ENCODE measurements at regions not wholly inside any gene's neighbourhood (a gene's known extent, or its start where the extent isn't known, plus 50 kb on each side); places are given as distances from the start of the nearest gene placed in this dataset.

- H3K27ac ChIP-seq (ENCODE audit: low read depth in 1 of 2, low read length in 2 of 2): no peak overlapping the region
- DNase-seq (ENCODE audit: low spot score): no peak
- WGBS: 73% methylated on average over 6 of the region's 6 CpGs
- H3K27me3 ChIP-seq (ENCODE audit: control insufficient read depth in 4 of 4, insufficient read depth in 4 of 4, low read length in 3 of 4): peaks cover 0 to 4% (median 0%) of the 10 kb centered on the region in 4 donors
- H3K9ac ChIP-seq (ENCODE audit: low read depth in 1 of 2, low read length in 2 of 2): no peak overlapping the region
- H3K9me3 ChIP-seq (ENCODE audit: control insufficient read depth in 4 of 4, low read length in 3 of 4): no peaks in the 10 kb centered on the region
- TF ChIP-seq ZBTB33 (IDR thresholded peaks at IDR 0.05): no peak
- TF ChIP-seq SP1 (IDR thresholded peaks at IDR 0.05): no peak
- TF ChIP-seq EGR1 (IDR thresholded peaks at IDR 0.05; ENCODE audit: low read depth in 2 of 2): no peak
- TF ChIP-seq FOXA2 (IDR thresholded peaks at IDR 0.05): no peak
- no peak for TF ChIP-seq YY1 (IDR thresholded peaks at IDR 0.05)
- TF ChIP-seq RXRA (IDR thresholded peaks at IDR 0.05): no peak
- no peak for TF ChIP-seq JUND (IDR thresholded peaks at IDR 0.05)
- TF ChIP-seq MAX (IDR thresholded peaks at IDR 0.05): no peak
- TF ChIP-seq RAD21 (IDR thresholded peaks at IDR 0.05): no peak
- no peak for TF ChIP-seq CTCF (IDR thresholded peaks at IDR 0.05; ENCODE audit: low read depth, low read length, missing input control)
- TF ChIP-seq HNF4A (conservative IDR thresholded peaks at IDR 0.05): no peak
- TF ChIP-seq HNF4G (IDR thresholded peaks at IDR 0.05): no peak
- TF ChIP-seq TAF1 (conservative IDR thresholded peaks at IDR 0.05): no peak
- TF ChIP-seq FOXA1 (IDR thresholded peaks at IDR 0.05): no peak
- H3K4me1 ChIP-seq (ENCODE audit: control insufficient read depth in 4 of 4, insufficient read depth in 4 of 4, low read length in 3 of 4): no peaks in the 10 kb centered on the region
- no peak overlapping the region for H3K4me3 ChIP-seq (ENCODE audit: low read depth in 1 of 3, low read length in 3 of 3)
- H3K36me3 ChIP-seq (ENCODE audit: control insufficient read depth in 4 of 4, insufficient read depth in 3 of 4, low read depth in 1 of 4, low read length in 3 of 4): no peaks in the 10 kb centered on the region
Observed at GRCh38 chr10:128461991-128462390, 335.8 kb upstream of the MKI67 start.

- Histone ChIP-seq H3K27ac (ENCODE audit: low read depth in 1 of 2, low read length in 2 of 2) (no peak overlapping the region), H3K4me3 (ENCODE audit: low read depth in 1 of 3, low read length in 3 of 3) (no peak overlapping the region), H3K9ac (ENCODE audit: low read depth in 1 of 2, low read length in 2 of 2) (no peak overlapping the region), H3K4me1 (ENCODE audit: control insufficient read depth in 4 of 4, insufficient read depth in 4 of 4, low read length in 3 of 4) (no peaks in the 10 kb centered on the region), H3K9me3 (ENCODE audit: control insufficient read depth in 4 of 4, low read length in 3 of 4) (no peaks in the 10 kb centered on the region), H3K27me3 (ENCODE audit: control insufficient read depth in 4 of 4, insufficient read depth in 4 of 4, low read length in 3 of 4) (peaks cover 0 to 4% (median 0%) of the 10 kb centered on the region in 4 donors), H3K36me3 (ENCODE audit: control insufficient read depth in 4 of 4, insufficient read depth in 3 of 4, low read depth in 1 of 4, low read length in 3 of 4) (no peaks in the 10 kb centered on the region)
- DNase-seq (ENCODE audit: low spot score): no peak
- TF ChIP-seq JUND (IDR thresholded peaks at IDR 0.05) (no peak), RXRA (IDR thresholded peaks at IDR 0.05) (no peak), TAF1 (conservative IDR thresholded peaks at IDR 0.05) (no peak), FOXA2 (IDR thresholded peaks at IDR 0.05) (no peak), NR2F2 (IDR thresholded peaks at IDR 0.05) (no peak), REST (IDR thresholded peaks at IDR 0.05) (no peak)
- WGBS: 71% methylated on average over 7 of the region's 7 CpGs
Observed at GRCh38 chr10:128462844-128463243, 336.6 kb upstream of the MKI67 start.

All from liver (tissue), 8 donors.